GM21737 (cell line): ENCODE measurements at regions not wholly inside any gene's neighbourhood (a gene's known extent, or its start where the extent isn't known, plus 50 kb on each side); places are given as distances from the start of the nearest gene placed in this dataset.

Source experiments
- ATAC-seq: cut with Tn5 transposase; IDR thresholded peaks from one replicate; pipeline ENCODE4 v1.9.1; 2021; ENCODE audit warnings: mild to moderate bottlenecking, moderate library complexity; ENCODE audit not compliant: unreplicated experiment

DNA sequence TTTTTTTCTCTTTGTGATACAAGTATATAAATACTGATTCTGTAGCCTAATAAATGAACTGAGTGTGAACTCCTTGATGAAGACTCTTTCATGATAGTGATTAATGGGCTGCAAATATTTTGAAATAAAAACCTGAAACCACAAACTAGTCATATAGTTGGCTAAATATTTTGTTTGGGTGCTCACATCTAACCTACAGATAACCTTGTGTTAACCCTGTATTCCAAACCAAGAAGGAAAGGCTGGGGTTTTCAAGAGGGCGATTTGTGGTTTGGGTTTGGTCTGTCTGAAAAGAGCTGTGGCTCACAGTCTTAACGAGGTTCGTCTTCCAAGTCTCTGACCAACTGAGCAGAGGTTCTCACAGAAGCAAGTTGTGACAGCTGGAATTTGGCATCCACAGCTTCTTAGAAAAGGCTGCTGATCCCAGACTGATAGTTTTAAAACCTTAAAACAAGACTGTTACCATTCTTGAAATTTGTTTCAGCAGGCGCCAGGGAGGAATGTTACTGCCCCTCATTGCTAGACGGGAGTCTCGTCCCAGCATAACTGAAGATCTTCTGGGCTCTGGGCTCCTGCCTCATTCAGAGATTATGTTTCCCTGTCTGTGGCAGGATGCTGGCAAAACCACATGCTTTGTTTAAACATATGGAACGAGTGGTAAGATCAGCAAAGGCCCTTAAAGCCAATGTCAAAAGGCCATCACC is 736.4 kb upstream of the MARCKS start:
- no peak for ATAC-seq

DNA sequence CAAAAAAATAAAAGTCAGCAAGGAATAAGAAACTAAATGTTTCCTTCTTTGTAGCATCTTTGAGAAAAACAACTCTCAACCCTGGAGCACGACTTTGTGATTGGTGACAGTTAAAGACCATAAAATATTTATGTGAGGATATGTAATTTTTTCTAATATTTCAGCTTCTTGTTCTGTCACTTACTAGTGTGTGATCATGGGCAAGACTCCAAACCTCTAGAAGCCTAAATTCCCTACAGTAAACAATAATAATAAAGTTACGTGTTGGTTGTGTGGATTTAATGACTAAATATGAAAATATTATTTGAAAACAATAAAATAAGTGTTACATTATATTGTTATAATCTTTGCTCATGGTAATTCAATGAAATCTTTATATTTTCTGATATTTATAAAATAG is 735.6 kb upstream of the MARCKS start:
- ATAC-seq, result no peak

GRCh38 chr6:113122060-113122459 is 735.1 kb upstream of the MARCKS start:
- ATAC-seq, result no peak

- ATAC-seq, result no peak
Measured at GRCh38 chr6:113125626-113126025, 731.5 kb upstream of the MARCKS start.

DNA sequence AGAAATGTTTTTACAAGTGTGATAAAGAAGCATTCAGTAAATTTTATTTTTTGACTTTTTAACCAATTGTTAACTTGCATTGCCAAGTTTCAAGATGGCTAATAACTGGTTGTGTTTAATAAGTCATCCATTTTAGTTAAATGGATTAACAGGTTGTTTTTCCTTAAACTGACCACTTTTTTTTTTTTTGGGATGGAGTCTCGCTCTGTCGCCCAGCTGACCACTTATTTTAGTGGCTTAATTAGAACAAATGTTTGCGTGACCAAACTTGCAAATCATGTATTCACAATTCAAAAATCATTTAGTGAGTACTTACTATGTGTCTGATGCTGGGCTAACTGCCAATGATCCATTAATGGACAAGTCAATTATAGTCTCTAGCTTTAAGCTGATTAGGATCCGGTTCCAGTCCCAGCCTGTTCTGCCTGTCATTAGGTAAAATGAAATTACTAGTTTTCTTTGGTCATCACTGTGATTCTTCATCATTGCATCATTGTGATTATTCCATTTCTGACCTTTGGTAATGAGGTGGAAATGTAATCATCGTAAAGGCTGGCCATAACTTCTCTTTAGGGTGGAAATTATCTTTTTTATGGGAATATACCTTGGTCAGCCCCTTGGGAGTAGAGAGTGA is 729.2 kb upstream of the MARCKS start:
- no peak for ATAC-seq

DNA sequence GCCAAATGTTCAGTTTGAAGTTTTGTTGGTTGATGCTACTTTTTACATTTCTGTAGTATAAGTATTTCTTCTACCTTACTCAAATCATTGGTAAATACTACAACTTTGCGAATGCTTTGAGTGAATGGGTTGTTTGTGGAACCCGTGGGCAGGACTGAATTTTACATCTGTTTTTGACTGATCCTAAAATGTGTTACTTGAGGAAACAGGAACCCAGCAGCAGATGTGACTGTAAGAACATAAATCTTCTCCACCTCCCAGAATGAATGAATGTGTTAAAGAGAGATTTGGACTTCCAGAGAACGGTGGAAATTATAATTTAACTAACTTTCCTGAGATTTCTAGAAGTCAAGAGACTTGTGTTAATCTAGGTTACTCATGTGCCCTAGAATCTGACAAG is 728.5 kb upstream of the MARCKS start:
- no peak for ATAC-seq

GRCh38 chr6:113129991-113130390 is 727.2 kb upstream of the MARCKS start:
- ATAC-seq, result no peak

DNA sequence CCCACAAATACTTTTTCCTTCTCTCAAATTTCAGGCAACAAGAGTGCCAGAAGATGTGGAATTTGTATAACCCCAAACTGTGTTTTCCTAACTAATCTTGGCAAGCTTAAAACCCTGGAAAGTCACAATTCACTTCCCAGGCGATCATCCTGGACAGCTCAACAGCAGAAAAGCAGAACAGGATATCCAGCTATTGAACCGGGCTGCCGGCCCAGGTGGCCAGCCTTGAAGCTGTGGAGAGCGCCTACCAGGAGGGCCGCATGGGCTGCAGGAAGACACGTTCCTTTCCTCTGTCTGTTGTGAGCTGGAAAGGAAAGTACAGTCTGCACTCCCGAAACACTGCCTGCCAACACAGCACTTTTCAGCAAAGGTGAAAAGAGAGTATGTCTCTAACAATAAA is 719.7 kb upstream of the MARCKS start:
- no peak for ATAC-seq

GRCh38 chr6:113140721-113141120 is 716.4 kb upstream of the MARCKS start:
- no peak for ATAC-seq

DNA sequence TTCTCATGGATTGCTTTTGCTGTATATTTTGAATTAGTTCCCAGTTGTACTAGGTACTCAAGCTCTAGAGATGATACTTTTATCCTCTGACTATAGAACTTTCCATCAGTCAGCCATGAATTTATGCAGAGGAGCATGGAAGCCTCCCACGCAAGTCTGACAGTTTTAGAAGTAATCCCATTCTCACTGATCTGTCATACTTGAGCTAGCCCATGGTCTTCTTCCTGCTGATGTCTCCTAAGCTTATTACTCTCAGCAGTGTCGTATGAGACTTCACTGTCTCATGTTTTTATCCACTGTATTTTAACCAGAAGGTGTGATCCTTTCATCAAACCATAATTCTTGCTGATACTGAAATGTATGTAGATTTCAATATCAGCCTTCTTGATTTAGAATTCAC is 715.2 kb upstream of the MARCKS start:
- ATAC-seq, result no peak

DNA sequence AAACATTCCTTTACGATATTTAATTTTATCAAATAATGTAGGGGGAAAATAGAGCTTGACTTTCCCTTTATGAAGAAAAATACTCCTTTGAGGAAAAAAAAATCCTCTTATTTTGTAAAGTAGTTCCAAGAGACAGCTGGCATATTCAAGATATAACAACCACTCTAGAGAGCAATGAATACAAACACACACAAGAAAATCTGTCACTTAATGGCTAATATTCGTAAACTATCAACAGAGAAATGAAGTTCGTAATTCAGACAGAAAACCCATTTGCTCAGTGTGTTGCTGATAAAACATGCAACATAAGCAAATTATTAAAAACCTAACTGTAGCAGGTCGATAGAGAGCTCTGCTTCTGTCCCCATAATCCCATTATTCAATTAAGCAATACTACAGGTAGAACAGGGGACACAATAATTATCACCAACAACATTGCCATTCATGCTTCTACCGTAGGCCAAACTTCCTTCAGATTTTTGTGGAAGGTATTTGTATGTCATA is 714.4 kb upstream of the MARCKS start:
- ATAC-seq, result no peak

- no peak for ATAC-seq
Measured at GRCh38 chr6:113143206-113143605, 713.9 kb upstream of the MARCKS start.

GRCh38 chr6:113144117-113144516 is 713.0 kb upstream of the MARCKS start:
- ATAC-seq, result no peak

GRCh38 chr6:113146878-113147277 is 710.3 kb upstream of the MARCKS start:
- no peak for ATAC-seq

- no peak for ATAC-seq
Measured at GRCh38 chr6:113147544-113147943, 709.6 kb upstream of the MARCKS start.

DNA sequence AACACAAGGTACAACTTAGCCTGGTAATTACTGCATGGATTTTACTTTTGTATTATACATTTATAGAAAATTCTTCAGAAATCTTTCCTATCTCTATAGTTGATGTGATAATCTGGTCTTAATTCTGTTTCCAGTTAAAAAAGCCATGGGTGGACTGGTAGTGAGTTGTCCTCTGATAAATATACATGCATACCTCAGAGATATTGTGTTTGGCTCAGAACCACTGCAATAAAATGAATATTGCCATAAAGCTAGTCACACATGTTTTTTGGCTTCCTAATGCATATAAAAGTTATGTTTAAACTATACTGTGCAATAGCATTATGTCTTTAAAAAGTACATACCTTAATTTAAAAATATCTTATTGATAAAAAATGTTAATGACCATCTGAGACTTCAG is 708.6 kb upstream of the MARCKS start:
- ATAC-seq, result no peak

- ATAC-seq, result no peak
Measured at GRCh38 chr6:113149511-113149910, 707.6 kb upstream of the MARCKS start.

- ATAC-seq, result no peak
Measured at GRCh38 chr6:113160306-113161017, 696.7 kb upstream of the MARCKS start.

DNA sequence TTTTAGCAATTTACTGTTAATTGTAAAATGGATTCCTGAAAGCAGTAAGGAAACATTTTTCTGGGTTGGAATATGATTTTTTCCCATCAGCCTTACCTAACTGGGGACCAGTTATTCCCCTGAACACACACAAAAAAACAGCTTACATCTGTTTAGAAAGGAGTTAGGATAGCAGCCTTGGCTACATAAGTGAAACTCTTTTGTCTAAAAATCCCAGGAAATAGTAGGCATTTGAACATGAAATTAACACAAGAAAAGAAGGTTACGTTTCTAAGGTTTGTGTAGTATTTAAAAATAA is 696.2 kb upstream of the MARCKS start:
- ATAC-seq, result no peak

DNA sequence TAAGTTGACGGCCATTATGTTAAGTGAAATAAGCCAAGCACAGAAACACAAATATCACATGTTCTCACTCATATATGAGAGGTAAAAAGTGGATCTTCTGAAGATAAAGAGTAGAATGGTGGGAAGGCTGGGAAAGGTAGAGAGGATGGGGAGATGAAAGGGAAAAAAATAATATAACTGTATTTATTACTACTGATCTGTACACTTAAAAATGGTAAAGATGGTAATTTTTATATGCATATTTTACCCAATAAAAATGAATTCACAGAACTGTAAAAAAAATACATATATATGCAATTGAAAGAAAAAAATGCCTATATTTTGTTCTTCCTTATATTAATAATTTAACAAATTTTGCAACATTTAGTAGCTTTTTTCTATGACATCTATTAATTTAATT is 694.4 kb upstream of the MARCKS start:
- no peak for ATAC-seq

- no peak for ATAC-seq
Measured at GRCh38 chr6:113168057-113168456, 689.1 kb upstream of the MARCKS start.

DNA sequence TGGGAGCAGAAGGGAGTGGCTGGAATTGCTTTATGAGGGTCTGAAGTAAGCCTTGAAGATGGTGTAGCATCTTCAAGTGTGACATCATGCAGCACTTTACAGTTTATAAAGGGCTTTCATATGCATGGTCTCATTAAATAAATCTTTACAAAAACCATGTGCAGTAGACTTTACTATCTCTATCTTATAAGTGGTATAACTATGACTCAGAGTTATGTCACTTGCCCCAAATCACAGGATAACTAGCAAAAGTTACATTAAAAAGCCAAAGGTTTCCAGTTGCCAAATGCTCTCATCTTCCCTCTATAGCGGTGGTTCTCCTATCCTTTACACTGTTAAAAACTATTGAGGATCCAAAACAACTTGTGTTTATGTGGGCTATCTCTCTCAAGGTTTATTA is 687.7 kb upstream of the MARCKS start:
- no peak for ATAC-seq
